ENCODE measurements at regions not wholly inside any gene's neighbourhood (a gene's known extent, or its start where the extent isn't known, plus 50 kb on each side); places are given as distances from the start of the nearest gene placed in this dataset.
A peak's percentile ranks its signal among the peaks of the same experiment; 100 is the strongest.
"Not testable (repeated sequence)": the region's sequence is repeated elsewhere in the genome, so short reads cannot be mapped to it uniquely, and the experiment has no call there.

GRCh38 chrX:10469-11458 is 270.4 kb upstream of the PLCXD1 start:
- DNase-seq (ENCODE audit: low spot score) = not testable (repeated sequence)

DNA sequence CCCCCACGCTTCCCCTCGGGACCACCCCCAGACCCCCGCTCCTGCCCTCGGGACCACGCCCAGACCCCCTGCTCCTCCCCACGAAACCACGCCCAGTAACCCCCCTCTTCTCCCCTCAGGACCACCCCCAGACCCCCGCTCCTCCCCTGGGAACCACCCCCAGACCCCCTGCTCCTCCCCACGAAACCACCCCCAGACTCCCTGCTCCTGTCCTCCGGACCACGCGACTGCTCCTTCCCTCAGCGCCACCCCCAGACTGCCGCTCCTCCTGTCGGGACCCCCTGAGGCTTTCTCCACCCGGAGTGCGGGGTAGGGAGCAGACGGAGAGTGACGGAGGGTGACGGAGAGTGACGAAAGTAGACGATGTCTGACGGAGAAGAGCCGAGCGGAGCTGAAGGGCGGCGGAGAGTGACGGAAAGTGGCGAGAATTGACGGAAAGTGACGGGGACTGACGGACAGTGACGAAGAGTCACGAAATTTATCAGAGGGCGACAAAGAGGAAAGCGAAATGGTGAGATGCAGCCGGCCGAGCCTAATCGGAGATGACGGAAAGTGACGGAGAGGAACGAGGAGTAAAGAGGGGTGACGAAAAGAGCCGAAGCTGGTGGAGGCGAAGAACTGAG is 267.2 kb upstream of the PLCXD1 start:
- not testable (repeated sequence) for DNase-seq (ENCODE audit: low spot score)

DNA sequence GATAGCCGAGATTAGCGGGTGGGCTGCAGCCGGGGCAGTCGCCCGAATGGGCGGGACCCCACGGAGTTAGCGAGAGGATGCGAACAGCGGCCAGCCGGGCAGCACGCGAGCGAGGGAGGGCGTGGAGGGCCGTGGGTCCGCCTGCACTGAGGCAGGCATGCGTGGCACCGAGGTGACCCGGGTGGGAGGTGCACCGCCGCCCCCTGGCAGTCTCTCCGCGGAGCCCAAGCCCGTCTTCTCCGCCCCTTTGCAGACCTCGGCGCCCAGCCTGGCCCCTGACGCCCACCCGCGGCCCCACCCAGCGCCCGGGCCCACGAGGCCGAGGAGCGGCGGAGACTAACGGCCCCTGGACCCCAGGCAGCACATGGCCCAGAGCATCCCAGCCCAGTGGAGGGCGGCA is 266.7 kb upstream of the PLCXD1 start:
- DNase-seq (ENCODE audit: low spot score) = not testable (repeated sequence)

- DNase-seq (ENCODE audit: low spot score) = not testable (repeated sequence)
Observed at GRCh38 chrX:18768-19454, 262.3 kb upstream of the PLCXD1 start.

- DNase-seq (ENCODE audit: low spot score) = not testable (repeated sequence)
Observed at GRCh38 chrX:19455-19827, 261.7 kb upstream of the PLCXD1 start.

DNA sequence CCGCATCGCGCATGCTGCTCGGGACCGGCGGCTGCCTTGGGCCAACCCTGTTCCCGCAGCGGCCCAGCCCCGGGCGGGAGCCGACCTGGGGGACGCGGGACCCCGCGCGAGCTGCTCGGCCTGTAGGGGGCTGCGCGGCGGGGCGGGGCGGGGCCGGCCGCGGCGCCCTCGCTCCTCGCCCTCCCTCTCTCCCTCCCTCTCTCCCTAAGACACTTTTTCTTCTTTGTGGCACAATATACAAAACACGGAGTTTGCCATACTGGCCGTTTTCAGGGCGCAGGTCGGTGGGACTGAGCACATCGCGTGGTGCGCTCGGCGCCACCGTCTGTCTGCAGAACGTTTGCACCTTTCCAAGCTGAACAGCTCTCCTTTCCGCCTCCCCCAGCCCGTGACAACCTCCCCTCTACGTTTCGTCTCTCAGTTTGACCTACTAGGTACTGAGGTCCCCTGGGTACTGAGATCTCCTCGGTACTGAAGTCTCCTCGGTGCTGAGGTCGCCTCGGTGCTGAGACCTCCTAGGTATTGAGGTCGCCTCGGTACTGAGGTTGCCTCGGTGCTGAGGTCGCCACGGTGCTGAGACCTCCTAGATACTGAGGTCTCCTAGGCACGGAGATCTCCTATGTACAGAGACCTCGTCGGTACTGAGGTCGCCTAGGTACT is 261.1 kb upstream of the PLCXD1 start:
- no peak for TF ChIP-seq CTCF (IDR thresholded peaks at IDR 0.05; ENCODE audit: extremely low read depth, missing control alignments)
- DNase-seq (ENCODE audit: low spot score) = peak; percentile 28

DNA sequence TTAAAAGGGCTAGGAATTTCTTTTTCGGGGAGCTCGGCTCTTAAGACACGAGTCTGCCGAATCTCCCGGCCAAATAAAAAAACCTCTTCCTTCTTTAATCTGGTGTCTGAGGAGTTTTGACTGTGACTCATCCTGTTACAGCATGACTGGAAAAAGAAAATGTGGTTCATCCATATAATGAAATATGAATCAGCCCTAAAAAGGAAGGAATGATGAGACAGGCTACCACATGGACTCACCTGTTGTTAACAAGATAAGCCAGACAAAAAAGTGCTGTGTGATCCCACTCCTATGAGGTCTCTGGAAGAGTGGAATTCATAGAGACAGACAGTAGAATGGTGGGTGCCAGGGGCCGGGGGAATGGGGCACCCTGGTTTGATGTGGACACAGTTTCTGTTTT is 257.0 kb upstream of the PLCXD1 start:
- not testable (repeated sequence) for DNase-seq (ENCODE audit: low spot score)

All from GM20000 (cell line).